ENCODE measurements at regions not wholly inside any gene's neighbourhood (a gene's known extent, or its start where the extent isn't known, plus 50 kb on each side); places are given as distances from the start of the nearest gene placed in this dataset.

GRCh38 chr1:187146388-187146787 is 317.6 kb downstream of the PLA2G4A start:
- no peak for DNase-seq (ENCODE audit: low spot score)
- TF ChIP-seq, protein P1, sequence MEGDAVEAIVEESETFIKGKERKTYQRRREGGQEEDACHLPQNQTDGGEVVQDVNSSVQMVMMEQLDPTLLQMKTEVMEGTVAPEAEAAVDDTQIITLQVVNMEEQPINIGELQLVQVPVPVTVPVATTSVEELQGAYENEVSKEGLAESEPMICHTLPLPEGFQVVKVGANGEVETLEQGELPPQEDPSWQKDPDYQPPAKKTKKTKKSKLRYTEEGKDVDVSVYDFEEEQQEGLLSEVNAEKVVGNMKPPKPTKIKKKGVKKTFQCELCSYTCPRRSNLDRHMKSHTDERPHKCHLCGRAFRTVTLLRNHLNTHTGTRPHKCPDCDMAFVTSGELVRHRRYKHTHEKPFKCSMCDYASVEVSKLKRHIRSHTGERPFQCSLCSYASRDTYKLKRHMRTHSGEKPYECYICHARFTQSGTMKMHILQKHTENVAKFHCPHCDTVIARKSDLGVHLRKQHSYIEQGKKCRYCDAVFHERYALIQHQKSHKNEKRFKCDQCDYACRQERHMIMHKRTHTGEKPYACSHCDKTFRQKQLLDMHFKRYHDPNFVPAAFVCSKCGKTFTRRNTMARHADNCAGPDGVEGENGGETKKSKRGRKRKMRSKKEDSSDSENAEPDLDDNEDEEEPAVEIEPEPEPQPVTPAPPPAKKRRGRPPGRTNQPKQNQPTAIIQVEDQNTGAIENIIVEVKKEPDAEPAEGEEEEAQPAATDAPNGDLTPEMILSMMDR (IDR thresholded peaks at IDR 0.05; ENCODE audit: extremely low read depth, missing control alignments) = no peak

GRCh38 chr1:187151555-187151954 is 322.8 kb downstream of the PLA2G4A start:
- TF ChIP-seq, protein P1 (IDR thresholded peaks at IDR 0.05; ENCODE audit: extremely low read depth, missing control alignments) = no peak

DNA sequence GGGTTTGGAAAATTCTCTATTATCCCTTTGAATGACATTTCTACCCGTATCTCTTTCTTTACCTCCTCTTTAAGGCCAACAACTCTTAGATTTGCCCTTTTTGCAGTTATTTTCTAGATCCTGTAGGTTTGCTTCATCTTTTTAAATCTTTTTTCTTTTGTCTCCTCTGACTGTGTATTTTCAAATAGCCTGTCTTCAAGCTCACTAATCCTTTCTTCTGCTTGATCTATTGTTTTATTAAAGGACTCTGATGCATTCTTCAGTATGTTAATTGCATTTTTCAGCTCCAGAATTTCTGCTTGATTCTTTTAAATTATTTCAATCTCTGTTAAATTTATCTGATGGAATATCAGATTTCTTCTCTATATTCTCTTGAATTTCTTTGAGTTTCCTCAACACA is 324.3 kb downstream of the PLA2G4A start:
- TF ChIP-seq, protein P1 (IDR thresholded peaks at IDR 0.05; ENCODE audit: extremely low read depth, missing control alignments) = no peak
- no peak for DNase-seq (ENCODE audit: low spot score)

More at GRCh38 chr1:187151555-187151954, 322.8 kb downstream of the PLA2G4A start:
- DNase-seq (ENCODE audit: low spot score) = no peak

- DNase-seq (ENCODE audit: low spot score) = no peak
- TF ChIP-seq, protein P1 (IDR thresholded peaks at IDR 0.05; ENCODE audit: extremely low read depth, missing control alignments) = no peak
Measured at GRCh38 chr1:187157115-187157514, 328.4 kb downstream of the PLA2G4A start.

DNA sequence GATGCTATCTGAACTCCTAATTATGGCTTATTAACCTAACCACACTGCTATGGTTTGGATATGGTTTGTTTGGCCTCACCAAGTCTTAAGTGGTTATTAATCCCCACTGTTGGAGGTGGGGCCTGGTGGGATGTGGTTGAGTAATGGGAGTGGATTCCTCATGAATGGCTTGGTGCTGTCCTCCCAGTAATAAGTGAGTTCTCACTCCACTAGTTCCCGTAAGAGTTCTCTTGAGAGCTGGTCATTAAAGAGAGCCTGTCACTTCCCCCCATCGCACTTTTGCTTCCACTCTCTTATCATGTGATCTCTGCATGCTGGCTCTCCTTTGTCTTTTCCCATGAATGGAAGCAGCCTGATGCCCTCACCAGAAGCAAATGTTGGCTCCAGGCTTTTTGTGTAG is 328.8 kb downstream of the PLA2G4A start:
- no peak for DNase-seq (ENCODE audit: low spot score)
- TF ChIP-seq, protein P1 (IDR thresholded peaks at IDR 0.05; ENCODE audit: extremely low read depth, missing control alignments) = no peak

DNA sequence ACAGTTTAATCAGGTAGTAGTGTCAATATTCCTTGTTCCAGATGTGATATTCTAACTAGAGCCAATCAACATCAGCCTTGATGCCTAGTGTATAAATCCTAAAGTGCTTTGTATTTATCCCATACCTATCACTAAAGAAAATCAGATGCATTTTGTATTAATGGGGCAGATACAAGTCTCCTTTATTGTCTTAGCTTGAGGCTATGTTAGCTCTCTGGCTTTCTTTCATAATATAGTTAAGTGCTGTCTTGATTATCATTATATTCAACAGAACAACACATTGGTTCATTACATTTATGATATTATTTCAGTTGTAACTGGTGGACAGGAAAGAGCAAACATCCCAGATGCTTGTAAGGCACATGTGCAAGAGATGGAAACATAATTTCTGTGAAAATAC is 338.8 kb downstream of the PLA2G4A start:
- TF ChIP-seq, protein P1 (IDR thresholded peaks at IDR 0.05; ENCODE audit: extremely low read depth, missing control alignments) = no peak
- no peak for DNase-seq (ENCODE audit: low spot score)

DNA sequence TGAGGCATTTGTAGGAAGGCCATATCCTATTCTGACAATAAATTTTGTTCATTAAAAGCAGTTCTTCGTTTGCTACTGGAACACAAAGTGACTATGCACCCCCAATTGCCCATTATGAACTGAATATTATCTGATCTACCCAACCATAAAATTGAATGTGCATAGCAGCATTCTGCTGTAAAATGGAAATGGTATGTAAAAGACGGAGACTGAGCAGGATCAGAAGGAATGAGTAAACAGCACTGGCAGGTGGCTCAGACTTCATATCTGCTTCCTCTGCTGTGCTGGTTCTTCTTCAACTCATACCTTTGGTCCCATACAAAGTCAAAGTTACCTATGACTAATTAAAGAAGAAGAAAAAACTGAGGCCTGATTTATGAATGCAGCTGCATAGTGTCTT is 339.5 kb downstream of the PLA2G4A start:
- TF ChIP-seq, protein P1 (IDR thresholded peaks at IDR 0.05; ENCODE audit: extremely low read depth, missing control alignments) = no peak

More for the DNA sequence above, 339.5 kb downstream of the PLA2G4A start:
- no peak for DNase-seq (ENCODE audit: low spot score)
